ENCODE measurements at regions not wholly inside any gene's neighbourhood (a gene's known extent, or its start where the extent isn't known, plus 50 kb on each side); places are given as distances from the start of the nearest gene placed in this dataset.

DNA sequence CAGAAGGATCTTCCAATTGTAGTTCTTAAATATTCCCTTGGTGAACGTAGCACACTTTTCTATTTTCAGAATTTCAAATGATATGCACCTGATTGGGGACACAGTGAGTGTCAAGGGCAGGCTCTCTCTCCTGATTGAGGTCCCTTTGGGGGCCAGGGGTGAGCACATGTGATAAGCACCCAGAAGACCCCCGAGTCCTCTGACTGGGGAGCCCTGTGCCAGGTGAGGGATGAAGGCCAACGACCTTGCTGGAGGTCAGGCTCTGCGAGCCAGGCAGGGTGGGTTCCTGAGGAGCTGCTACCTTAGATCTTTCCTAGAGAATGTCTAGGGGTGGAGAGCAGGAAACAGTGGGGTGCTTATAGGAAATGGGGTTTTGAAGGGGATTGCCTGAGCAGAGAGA, 1253.9 kb downstream of the BRD1 start:
- TF ChIP-seq ZFX (IDR thresholded peaks at IDR 0.05; ENCODE audit: borderline replicate concordance) = no peak
- TF ChIP-seq, protein P1, sequence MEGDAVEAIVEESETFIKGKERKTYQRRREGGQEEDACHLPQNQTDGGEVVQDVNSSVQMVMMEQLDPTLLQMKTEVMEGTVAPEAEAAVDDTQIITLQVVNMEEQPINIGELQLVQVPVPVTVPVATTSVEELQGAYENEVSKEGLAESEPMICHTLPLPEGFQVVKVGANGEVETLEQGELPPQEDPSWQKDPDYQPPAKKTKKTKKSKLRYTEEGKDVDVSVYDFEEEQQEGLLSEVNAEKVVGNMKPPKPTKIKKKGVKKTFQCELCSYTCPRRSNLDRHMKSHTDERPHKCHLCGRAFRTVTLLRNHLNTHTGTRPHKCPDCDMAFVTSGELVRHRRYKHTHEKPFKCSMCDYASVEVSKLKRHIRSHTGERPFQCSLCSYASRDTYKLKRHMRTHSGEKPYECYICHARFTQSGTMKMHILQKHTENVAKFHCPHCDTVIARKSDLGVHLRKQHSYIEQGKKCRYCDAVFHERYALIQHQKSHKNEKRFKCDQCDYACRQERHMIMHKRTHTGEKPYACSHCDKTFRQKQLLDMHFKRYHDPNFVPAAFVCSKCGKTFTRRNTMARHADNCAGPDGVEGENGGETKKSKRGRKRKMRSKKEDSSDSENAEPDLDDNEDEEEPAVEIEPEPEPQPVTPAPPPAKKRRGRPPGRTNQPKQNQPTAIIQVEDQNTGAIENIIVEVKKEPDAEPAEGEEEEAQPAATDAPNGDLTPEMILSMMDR (IDR thresholded peaks at IDR 0.05) = no peak
